Keratinocyte (primary cell): ENCODE measurements at regions not wholly inside any gene's neighbourhood (a gene's known extent, or its start where the extent isn't known, plus 50 kb on each side); places are given as distances from the start of the nearest gene placed in this dataset.

Source experiments
- DNase-seq: peaks from one replicate; pipeline ENCODE4 v3.0.0-alpha.2; 2011; ENCODE audit warnings: low read depth, missing footprints, low spot score
- FAIRE-seq: peaks from 2 replicates; lab custom pipeline; 2011; peaks lifted over from hg19 to GRCh38; lab: Jason Lieb, UNC
- H2AFZ ChIP-seq: 2 replicates; pipeline ENCODE4 v1.6.0; 2012; ENCODE audit warnings: low read length, control low read depth, inconsistent platforms; ENCODE audit not compliant: control insufficient read depth
- H3K27ac ChIP-seq: 2 replicates; pipeline ENCODE4 v1.5.1; 2011; ENCODE audit warnings: low read length; ENCODE audit not compliant: control insufficient read depth, insufficient read depth
- H3K27me3 ChIP-seq: 3 replicates; pipeline ENCODE4 v1.6.0; 2011; ENCODE audit warnings: low read length; ENCODE audit not compliant: control insufficient read depth, insufficient read depth; ENCODE audit errors: extremely low read depth
- H3K36me3 ChIP-seq, 2 experiments: 2 replicates in 1 of 2; 3 replicates in 1 of 2; pipeline ENCODE4 v1.5.1; 2011; ENCODE audit warnings: low read length in 2 of 2, mild to moderate bottlenecking in 1 of 2; ENCODE audit not compliant: control insufficient read depth in 2 of 2, insufficient read depth in 2 of 2; ENCODE audit errors: extremely low read depth in 1 of 2
- H3K4me1 ChIP-seq: 3 replicates; pipeline ENCODE4 v1.5.1; 2011; ENCODE audit warnings: low read length; ENCODE audit not compliant: control insufficient read depth, insufficient read depth; ENCODE audit errors: extremely low read depth
- H3K4me2 ChIP-seq: 3 replicates; pipeline ENCODE4 v1.6.0; 2011; ENCODE audit warnings: low read depth, low read length; ENCODE audit not compliant: control insufficient read depth, insufficient read depth; ENCODE audit errors: extremely low read depth
- H3K4me3 ChIP-seq, 3 experiments: fragments of 200-600 bp in 1 of 3; sonication (generic) in 1 of 3; 2 replicates in 2 of 3; 3 replicates in 1 of 3; pipeline ENCODE4 v1.5.1; 2011 to 2016; ENCODE audit warnings: low read length in 3 of 3, mild to moderate bottlenecking in 3 of 3, control low read depth in 2 of 3, inconsistent platforms in 1 of 3, low read depth in 1 of 3, mixed read lengths in 1 of 3, mixed run types in 1 of 3, moderate library complexity in 1 of 3; ENCODE audit not compliant: control insufficient read depth in 2 of 3, insufficient read depth in 2 of 3; ENCODE audit errors: extremely low read depth in 1 of 3
- H3K79me2 ChIP-seq: 2 replicates; pipeline ENCODE4 v1.6.0; 2012; ENCODE audit warnings: low read length; ENCODE audit not compliant: control insufficient read depth, insufficient read depth
- H3K9ac ChIP-seq: 3 replicates; pipeline ENCODE4 v1.6.0; 2011; ENCODE audit warnings: low read length; ENCODE audit not compliant: control insufficient read depth, insufficient read depth; ENCODE audit errors: extremely low read depth
- H3K9me1 ChIP-seq: 3 replicates; pipeline ENCODE4 v1.6.0; 2011; ENCODE audit warnings: low read length; ENCODE audit not compliant: control insufficient read depth, insufficient read depth; ENCODE audit errors: extremely low read depth
- H3K9me3 ChIP-seq: 2 replicates; pipeline ENCODE4 v1.5.1; 2012; ENCODE audit warnings: low read depth, low read length; ENCODE audit not compliant: control insufficient read depth
- H4K20me1 ChIP-seq: 3 replicates; pipeline ENCODE4 v1.6.0; 2011; ENCODE audit warnings: low read length; ENCODE audit not compliant: control insufficient read depth, insufficient read depth; ENCODE audit errors: extremely low read depth
- CTCF ChIP-seq, 3 experiments: IDR thresholded peaks in 1 of 3; conservative IDR thresholded peaks in 1 of 3; optimal IDR thresholded peaks in 1 of 3; 2 replicates in 2 of 3; 3 replicates in 1 of 3; pipeline versions ENCODE3 to v1.5.1; 2011; ENCODE audit warnings: low read length in 3 of 3, mild to moderate bottlenecking in 3 of 3, moderate library complexity in 2 of 3, control low read depth in 1 of 3, inconsistent platforms in 1 of 3; ENCODE audit not compliant: insufficient read depth in 2 of 3; ENCODE audit errors: extremely low read depth in 1 of 3
- EZH2 ChIP-seq: IDR thresholded peaks from one replicate; pipeline ENCODE4 v1.6.1; 2012; ENCODE audit warnings: inconsistent platforms, mild to moderate bottlenecking, low read length, moderate library complexity
- dilution Hi-C: fragments of 300-500 bp; cut with MboI; formaldehyde crosslinking; loops from one replicate; pipeline ENCODE4 v1.7.0; 2020; ENCODE audit warnings: low sequenced_read_pairs; ENCODE audit not compliant: extremely low pct_ligation_motif_present

DNA sequence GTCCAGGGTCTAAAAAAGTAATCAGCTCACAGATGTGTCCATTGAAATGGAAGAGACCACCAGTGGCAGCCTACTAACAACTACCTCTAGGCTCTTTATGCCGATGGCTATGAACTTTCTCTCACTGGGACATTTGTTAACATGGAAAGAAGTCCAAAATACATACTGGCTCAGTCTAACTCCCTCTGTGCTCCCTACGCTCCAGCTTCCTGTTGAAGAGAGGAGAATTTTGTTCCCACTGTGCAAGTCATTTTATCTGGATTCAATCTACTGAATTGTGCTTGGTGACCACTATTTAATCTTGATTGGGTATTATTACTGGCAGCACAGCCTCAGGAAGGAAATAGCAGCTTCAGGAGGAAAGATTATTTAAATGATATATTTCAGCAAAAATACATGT is 128.8 kb upstream of the ARGLU1 start:
- dilution Hi-C loops: no loop called here
- Histone ChIP-seq H3K27ac (no peak overlapping the region), H3K4me3 (no peak overlapping the region), H3K27me3 (no peaks in the 10 kb centered on the region), H3K4me2 (no peak overlapping the region), H3K36me3 (no peaks in the 10 kb centered on the region), H4K20me1 (no peaks in the 10 kb centered on the region), H2AFZ (no peak overlapping the region), H3K79me2 (no peaks in the 10 kb centered on the region), H3K9me3 (no peaks in the 10 kb centered on the region), H3K9ac (no peak overlapping the region), H3K9me1 (no peaks in the 10 kb centered on the region), H3K4me1 (no peaks in the 10 kb centered on the region)
- TF ChIP-seq CTCF (optimal IDR thresholded peaks at IDR 0.05 in 1 of 3, IDR thresholded peaks at IDR 0.05 in 1 of 3, conservative IDR thresholded peaks at IDR 0.05 in 1 of 3; ENCODE audit: extremely low read depth in 1 of 3, insufficient read depth in 2 of 3, low read length in 3 of 3) (no peak), EZH2 (no peak)
- FAIRE-seq (no peak), DNase-seq (no peak)

- Histone ChIP-seq H3K9ac (no peak overlapping the region), H3K4me3 (no peak overlapping the region), H3K79me2 (no peaks in the 10 kb centered on the region), H3K27ac (no peak overlapping the region), H3K27me3 (no peaks in the 10 kb centered on the region), H2AFZ (no peak overlapping the region), H3K9me3 (no peaks in the 10 kb centered on the region), H3K4me2 (no peak overlapping the region), H3K9me1 (no peaks in the 10 kb centered on the region), H3K4me1 (no peaks in the 10 kb centered on the region), H3K36me3 (no peaks in the 10 kb centered on the region), H4K20me1 (no peaks in the 10 kb centered on the region)
- DNase-seq (no peak), FAIRE-seq (no peak)
- dilution Hi-C loops: no loop called here
- TF ChIP-seq EZH2 (no peak), CTCF (optimal IDR thresholded peaks at IDR 0.05 in 1 of 3, IDR thresholded peaks at IDR 0.05 in 1 of 3, conservative IDR thresholded peaks at IDR 0.05 in 1 of 3; ENCODE audit: extremely low read depth in 1 of 3, insufficient read depth in 2 of 3, low read length in 3 of 3) (no peak)
Observed at GRCh38 chr13:106696140-106696539, 128.2 kb upstream of the ARGLU1 start.
